ENCODE measurements at regions not wholly inside any gene's neighbourhood (a gene's known extent, or its start where the extent isn't known, plus 50 kb on each side); places are given as distances from the start of the nearest gene placed in this dataset.

DNA sequence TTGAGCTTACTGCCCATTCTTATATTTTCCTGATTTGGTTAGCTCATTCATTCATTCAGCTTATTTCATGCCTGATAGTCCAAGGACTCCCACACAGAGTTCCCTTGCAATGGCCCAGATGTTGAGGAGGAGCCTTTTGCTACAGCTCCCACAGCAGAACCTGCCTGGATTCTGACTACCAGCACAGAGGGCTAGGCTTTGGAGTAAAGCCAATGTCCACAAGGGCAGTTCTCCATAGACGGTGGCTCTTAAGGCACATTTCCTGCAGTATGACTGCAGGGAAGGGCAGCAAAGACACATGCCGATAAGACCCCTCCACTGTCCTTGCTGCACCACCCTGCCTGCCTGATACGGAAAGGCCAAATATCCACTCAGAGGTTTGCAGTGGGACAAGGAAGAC, 112.3 kb upstream of the SYNDIG1 start:
- no peak for TF ChIP-seq POLR2A (IDR thresholded peaks at IDR 0.05)
- TF ChIP-seq, protein P1, sequence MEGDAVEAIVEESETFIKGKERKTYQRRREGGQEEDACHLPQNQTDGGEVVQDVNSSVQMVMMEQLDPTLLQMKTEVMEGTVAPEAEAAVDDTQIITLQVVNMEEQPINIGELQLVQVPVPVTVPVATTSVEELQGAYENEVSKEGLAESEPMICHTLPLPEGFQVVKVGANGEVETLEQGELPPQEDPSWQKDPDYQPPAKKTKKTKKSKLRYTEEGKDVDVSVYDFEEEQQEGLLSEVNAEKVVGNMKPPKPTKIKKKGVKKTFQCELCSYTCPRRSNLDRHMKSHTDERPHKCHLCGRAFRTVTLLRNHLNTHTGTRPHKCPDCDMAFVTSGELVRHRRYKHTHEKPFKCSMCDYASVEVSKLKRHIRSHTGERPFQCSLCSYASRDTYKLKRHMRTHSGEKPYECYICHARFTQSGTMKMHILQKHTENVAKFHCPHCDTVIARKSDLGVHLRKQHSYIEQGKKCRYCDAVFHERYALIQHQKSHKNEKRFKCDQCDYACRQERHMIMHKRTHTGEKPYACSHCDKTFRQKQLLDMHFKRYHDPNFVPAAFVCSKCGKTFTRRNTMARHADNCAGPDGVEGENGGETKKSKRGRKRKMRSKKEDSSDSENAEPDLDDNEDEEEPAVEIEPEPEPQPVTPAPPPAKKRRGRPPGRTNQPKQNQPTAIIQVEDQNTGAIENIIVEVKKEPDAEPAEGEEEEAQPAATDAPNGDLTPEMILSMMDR (IDR thresholded peaks at IDR 0.05) = no peak

Measured in thyroid gland (tissue), 4 donors.